GM18907 (cell line): ENCODE measurements at regions not wholly inside any gene's neighbourhood (a gene's known extent, or its start where the extent isn't known, plus 50 kb on each side); places are given as distances from the start of the nearest gene placed in this dataset.

Experiments used
- ATAC-seq: cut with Tn5 transposase; IDR thresholded peaks from one replicate; pipeline ENCODE4 v1.9.1; 2021; ENCODE audit warnings: mild to moderate bottlenecking, moderate library complexity; ENCODE audit not compliant: unreplicated experiment

DNA sequence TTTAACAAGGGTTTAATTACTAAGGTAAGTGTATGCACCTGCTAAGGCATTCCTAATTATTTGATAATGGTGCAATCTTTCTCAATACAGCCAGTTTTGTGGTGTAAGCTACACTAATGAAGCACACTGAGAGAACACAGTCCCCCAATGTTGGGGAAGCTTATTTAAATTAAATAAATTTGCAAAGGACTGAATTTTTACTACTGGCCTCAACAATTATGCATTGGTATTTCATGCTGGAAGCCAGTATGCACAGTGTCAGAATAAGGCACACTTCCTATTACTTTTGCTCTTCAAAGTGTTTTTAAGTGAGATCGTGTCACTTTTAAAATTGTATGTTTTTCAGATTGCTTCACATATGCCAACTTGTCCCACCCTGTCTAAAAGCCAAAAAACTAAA, 103.2 kb upstream of the ZNF521 start:
- ATAC-seq, result no peak

GRCh38 chr18:25454730-25455129, 102.8 kb upstream of the ZNF521 start:
- no peak for ATAC-seq

- ATAC-seq, result no peak
Observed at GRCh38 chr18:25454270-25454659, 102.3 kb upstream of the ZNF521 start.

DNA sequence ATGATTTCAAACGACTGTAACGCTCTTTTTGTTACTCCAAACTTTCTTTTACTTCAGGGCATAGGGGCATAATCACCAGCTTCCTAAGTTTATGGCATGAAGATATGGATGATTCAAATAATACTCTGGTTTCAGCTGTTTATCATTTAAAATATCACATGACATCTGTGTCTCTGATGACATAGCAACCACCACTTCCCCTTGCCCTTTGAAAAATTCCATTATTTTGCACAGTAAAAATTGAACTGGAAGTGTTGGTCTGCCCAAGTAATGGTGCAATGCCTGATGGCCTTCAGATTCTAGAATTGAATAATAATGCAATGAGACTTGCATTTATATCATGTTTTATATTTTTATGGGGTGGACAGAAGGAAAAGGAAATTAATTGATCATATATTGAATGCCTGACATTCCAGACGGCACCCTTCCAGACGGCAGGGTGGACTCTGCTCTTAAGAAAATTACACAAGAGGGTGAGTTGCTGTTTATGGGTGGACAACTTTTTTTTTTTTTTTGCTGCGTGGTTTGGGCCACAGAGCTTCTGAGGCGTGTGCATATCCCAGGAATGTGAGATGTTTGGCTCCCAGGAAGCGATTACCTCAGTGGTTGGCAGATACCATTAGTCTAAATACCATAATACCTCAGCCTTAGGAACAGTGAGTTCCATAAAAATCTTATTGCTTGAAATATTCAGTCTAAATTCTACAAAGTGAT, 101.7 kb upstream of the ZNF521 start:
- no peak for ATAC-seq

GRCh38 chr18:25451077-25451658, 99.2 kb upstream of the ZNF521 start:
- ATAC-seq, result no peak

DNA sequence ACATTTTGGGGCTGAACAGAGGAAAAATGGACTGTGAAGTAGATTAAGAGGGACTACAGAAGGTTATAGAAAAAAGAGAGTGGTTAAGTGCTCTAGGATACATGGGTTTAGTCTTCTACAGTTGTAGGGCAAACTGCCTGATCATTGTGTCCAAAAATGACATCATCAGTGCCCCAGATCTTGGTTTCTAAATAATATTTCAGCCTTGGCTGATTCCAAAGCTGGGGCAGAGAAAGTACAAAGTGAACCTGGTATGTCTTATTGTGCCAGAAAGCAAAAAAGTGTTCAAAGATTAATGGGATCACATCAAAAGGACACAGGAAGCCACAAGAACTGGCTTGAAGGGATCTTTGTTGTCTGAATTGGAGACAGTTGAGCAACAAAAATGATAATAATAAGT, 97.1 kb upstream of the ZNF521 start:
- ATAC-seq, result no peak

GRCh38 chr18:25446972-25447371, 95.0 kb upstream of the ZNF521 start:
- no peak for ATAC-seq

DNA sequence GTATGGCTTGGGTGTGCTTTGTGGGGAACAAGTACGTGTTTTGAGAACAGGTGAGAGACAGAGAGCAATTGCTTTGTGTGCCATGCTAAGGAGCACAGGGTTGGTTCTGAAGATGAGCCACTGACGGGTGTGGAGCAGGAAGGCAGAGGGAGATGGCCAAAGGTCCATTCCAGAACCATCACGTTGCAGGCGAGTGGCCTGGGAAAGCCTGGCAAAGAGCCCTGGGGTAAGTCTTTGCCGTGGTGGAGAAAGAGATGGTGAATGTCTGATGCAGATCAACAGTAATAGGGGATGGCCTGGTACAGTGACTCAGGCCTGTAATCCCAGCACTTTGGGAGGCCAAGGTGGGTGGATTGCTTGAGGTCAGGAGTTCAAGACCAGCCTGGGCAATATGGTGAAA, 93.5 kb upstream of the ZNF521 start:
- no peak for ATAC-seq

DNA sequence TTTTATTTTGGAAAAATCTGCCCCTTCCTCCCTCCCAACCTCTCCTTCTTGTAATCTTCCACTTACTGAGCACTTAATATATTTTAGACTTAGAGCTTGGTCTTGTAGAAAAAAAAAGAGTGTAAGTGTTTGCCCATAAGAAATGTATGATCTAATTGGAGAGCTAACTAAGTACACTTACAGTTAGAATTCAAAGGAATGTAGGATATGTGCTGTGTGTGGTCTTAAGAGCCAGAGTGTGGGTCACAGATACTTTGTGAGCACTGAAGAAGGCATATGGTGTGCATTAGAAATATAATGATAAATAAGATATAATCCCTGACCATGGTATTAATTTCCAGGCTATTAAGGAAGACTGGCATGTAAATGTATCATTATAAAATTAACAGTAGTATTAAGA, 91.8 kb upstream of the ZNF521 start:
- no peak for ATAC-seq

- ATAC-seq, result no peak
Observed at GRCh38 chr18:25435149-25435782, 83.3 kb upstream of the ZNF521 start.

DNA sequence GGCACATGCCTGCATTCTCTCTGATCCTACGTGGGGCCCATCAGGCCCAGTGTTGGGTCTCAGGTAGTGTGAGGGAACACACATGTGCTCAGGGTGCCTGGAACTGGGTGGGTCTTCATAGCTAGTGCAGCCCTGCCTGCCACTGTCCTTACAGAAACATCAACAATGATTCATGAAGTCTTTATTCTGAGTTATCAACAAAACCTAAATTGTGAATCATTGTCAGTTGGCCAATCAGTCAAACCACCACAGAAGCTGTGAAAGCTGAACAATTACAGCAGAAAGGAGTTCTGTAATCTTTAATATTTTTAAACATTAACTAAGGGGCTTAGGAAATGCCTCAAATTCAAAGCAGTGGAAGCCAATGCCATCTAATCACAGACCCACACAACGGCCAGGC, 82.8 kb upstream of the ZNF521 start:
- no peak for ATAC-seq

- no peak for ATAC-seq
Observed at GRCh38 chr18:25433590-25433989, 81.6 kb upstream of the ZNF521 start.

- no peak for ATAC-seq
Observed at GRCh38 chr18:25425024-25425423, 73.1 kb upstream of the ZNF521 start.

- ATAC-seq, result no peak
Observed at GRCh38 chr18:25423760-25424159, 71.8 kb upstream of the ZNF521 start.

GRCh38 chr18:25423267-25423666, 71.3 kb upstream of the ZNF521 start:
- no peak for ATAC-seq

- no peak for ATAC-seq
Observed at GRCh38 chr18:25422230-25422629, 70.3 kb upstream of the ZNF521 start.

- no peak for ATAC-seq
Observed at GRCh38 chr18:25420077-25420825, 68.3 kb upstream of the ZNF521 start.

GRCh38 chr18:25416374-25416773, 64.4 kb upstream of the ZNF521 start:
- ATAC-seq, result no peak

DNA sequence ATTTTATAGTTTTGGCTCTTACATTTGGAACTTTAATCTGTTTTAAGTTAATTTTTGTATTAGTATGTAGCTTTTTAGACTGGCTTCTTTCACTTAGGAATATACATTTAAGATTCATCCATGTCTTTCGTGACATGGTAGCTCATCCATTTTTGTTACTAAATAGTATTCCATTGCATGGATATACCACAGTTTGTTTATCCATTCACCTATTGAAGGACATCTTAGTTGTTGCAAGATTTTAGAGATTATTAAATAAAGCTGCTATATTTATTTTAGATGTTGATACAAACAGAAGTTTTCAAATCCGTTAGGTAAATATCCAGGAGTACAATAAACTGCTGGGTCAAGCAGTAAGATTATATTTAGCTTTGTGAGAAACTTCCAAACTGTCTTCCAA, 58.0 kb upstream of the ZNF521 start:
- no peak for ATAC-seq

- no peak for ATAC-seq
Observed at GRCh38 chr18:25408293-25408692, 56.3 kb upstream of the ZNF521 start.
